Thyroid gland (tissue), 4 donors: ENCODE measurements at regions not wholly inside any gene's neighbourhood (a gene's known extent, or its start where the extent isn't known, plus 50 kb on each side); places are given as distances from the start of the nearest gene placed in this dataset.
"Not testable (repeated sequence)": the region's sequence is repeated elsewhere in the genome, so short reads cannot be mapped to it uniquely, and the experiment has no call there.

Experiments used
- DNase-seq, 2 donors: peaks; one replicate each; pipeline ENCODE4 v3.0.0-alpha.2; 2019
- H3K27ac ChIP-seq, 3 donors: fragments of 200-600 bp; sonication (generic); 1 replicate in 2 of 3; 2 replicates in 1 of 3; pipeline ENCODE4 v1.5.1; 2016 to 2019; ENCODE audit warnings: mild to moderate bottlenecking in 1 of 3, moderate library complexity in 1 of 3
- H3K27me3 ChIP-seq: fragments of 200-600 bp; sonication (generic); one replicate; pipeline ENCODE4 v1.5.1; 2019
- H3K36me3 ChIP-seq, 2 donors: fragments of 200-600 bp; sonication (generic); one replicate each; pipeline ENCODE4 v1.5.1; 2016 to 2019
- H3K4me1 ChIP-seq, 2 donors: fragments of 200-600 bp; sonication (generic); one replicate each; pipeline ENCODE4 v1.5.1; 2017 to 2019
- H3K4me3 ChIP-seq, 3 donors: fragments of 200-600 bp; sonication (generic); replicated peaks in 1 of 3; 1 replicate in 2 of 3; 2 replicates in 1 of 3; pipeline ENCODE4 v1.5.1; 2016; ENCODE audit warnings: mild to moderate bottlenecking in 1 of 3
- H3K9me3 ChIP-seq: fragments of 200-600 bp; sonication (generic); one replicate; pipeline ENCODE4 v1.5.1; 2017
- POLR2A ChIP-seq, 2 donors: fragments of 450-650 bp; IDR thresholded peaks; one replicate each; pipeline ENCODE4 v1.6.1; 2017; ENCODE audit warnings: antibody characterized with exemption in 2 of 2, mild to moderate bottlenecking in 2 of 2, moderate library complexity in 1 of 2
- WGBS, 2 donors: methylation state at CpG; one replicate each; pipeline ENCODE4 v1.1.5; 2017; 5-methylcytosine and 5-hydroxymethylcytosine counted together
- intact Hi-C: fragments of 100-400 bp; cut with DNase I; formaldehyde crosslinking; loops from one replicate; pipeline ENCODE4 v1.15.1; 2023
- TF ChIP-seq, protein P1 (sequence below), 6 experiments: fragments of 200-600 bp in 3 of 6; fragments of 450-650 bp in 3 of 6; sonication (generic) in 3 of 6; IDR thresholded peaks; one replicate each; pipeline ENCODE4 v1.5.1; 2016 to 2019; ENCODE audit warnings: antibody characterized with exemption in 6 of 6, mild to moderate bottlenecking in 2 of 6, inconsistent platforms in 1 of 6, moderate library complexity in 1 of 6

DNA sequence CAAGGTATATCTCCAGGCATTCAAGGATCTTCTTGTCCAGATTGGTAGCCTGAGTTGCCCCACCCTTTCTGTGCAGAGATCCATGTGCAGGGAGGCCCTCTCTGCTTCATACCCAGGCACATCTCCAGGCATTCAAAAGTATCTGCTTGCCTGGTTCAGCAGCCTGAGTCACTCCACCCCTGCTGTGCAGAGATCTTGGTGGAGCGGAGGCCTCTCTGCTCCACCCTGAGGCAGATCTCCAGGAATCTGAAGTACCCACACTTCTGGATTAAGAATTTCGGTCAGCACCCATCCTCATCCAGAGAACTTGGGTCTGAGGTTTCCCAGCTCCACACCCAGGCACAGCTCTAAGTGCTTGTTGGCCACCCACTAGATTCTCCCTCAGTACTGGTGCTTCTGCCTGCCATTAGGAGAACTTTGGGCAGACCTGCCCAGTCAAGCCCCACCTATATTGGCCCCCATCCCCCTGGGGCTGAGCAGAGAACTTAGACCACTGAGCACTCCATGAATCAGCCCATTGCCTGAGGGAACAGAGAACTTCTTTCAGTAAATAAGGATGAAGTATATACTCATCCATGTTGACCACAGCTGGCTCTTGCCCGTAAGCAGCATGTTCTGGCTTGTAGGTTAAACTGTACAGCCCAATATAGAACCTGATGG is 199.5 kb upstream of the ZCCHC13 start:
- 100% methylated on average over 1 of the region's 3 CpGs for WGBS, 2 donors
- Histone ChIP-seq H3K27ac (no peak overlapping the region), H3K36me3 (no peaks in the 10 kb centered on the region), H3K27me3 (no peaks in the 10 kb centered on the region), H3K9me3 (no peaks in the 10 kb centered on the region), H3K4me3 (no peak overlapping the region), H3K4me1 (no peaks in the 10 kb centered on the region)
- TF ChIP-seq, protein P1, sequence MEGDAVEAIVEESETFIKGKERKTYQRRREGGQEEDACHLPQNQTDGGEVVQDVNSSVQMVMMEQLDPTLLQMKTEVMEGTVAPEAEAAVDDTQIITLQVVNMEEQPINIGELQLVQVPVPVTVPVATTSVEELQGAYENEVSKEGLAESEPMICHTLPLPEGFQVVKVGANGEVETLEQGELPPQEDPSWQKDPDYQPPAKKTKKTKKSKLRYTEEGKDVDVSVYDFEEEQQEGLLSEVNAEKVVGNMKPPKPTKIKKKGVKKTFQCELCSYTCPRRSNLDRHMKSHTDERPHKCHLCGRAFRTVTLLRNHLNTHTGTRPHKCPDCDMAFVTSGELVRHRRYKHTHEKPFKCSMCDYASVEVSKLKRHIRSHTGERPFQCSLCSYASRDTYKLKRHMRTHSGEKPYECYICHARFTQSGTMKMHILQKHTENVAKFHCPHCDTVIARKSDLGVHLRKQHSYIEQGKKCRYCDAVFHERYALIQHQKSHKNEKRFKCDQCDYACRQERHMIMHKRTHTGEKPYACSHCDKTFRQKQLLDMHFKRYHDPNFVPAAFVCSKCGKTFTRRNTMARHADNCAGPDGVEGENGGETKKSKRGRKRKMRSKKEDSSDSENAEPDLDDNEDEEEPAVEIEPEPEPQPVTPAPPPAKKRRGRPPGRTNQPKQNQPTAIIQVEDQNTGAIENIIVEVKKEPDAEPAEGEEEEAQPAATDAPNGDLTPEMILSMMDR (IDR thresholded peaks at IDR 0.05), result no peak
- no peak for TF ChIP-seq POLR2A (IDR thresholded peaks at IDR 0.05)
- intact Hi-C loops, result no loop called here
- DNase-seq, result no peak

DNA sequence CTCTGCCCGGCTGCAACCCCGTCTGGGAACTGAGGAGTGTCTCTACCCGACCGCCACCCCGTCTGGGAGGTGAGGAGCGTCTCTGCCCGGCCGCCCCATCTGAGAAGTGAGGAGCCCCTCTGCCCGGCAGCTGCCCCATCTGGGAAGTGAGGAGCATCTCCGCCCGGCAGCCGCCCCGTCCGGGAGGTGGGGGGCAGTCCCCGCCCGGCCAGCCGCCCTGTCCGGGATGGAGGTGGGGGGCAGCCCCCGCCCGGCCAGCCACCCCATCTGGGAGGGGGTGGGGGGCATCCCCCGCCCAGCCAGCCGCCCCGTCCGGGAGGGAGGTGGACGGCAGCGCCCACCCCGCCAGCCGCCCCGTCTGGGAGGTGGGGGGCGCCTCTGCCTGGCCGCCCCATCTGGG is 205.6 kb upstream of the ZCCHC13 start:
- WGBS, 2 donors, result 98% methylated on average over 13 of the region's 31 CpGs; no CpG with 5 or more reads in 1 of the 2 donors
- H3K36me3 ChIP-seq, H3K4me1 ChIP-seq, H3K4me3 ChIP-seq, H3K27ac ChIP-seq, H3K27me3 ChIP-seq, H3K9me3 ChIP-seq, DNase-seq, intact Hi-C loops: not testable (repeated sequence)

DNA sequence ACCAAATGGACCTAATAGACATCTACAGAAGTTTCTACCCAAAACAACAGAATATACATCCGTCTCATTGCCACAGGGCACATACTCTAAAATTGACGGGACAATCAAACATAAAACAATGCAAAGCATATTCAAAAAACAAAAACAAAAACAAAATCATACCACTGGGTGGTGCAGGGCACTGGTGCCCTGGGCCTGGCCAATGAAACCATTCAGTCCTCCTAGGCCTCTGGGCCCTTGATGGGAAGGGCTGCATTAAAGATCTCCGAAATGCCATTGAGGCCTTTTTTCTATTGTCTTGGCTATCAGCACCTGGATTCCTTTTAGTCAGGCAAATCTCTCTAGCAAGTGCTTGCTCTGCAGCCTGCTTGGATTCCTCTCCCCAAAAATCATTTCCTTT is 213.9 kb upstream of the ZCCHC13 start:
- Histone ChIP-seq H3K36me3 (no peaks in the 10 kb centered on the region), H3K4me1 (no peaks in the 10 kb centered on the region), H3K27ac (no peak overlapping the region), H3K27me3 (no peaks in the 10 kb centered on the region), H3K9me3 (no peaks in the 10 kb centered on the region), H3K4me3 (no peak overlapping the region)
- 36 to 37% methylated on average over 3 of the region's 3 CpGs for WGBS, 2 donors
- TF ChIP-seq POLR2A (IDR thresholded peaks at IDR 0.05), result no peak
- TF ChIP-seq, protein P1 (IDR thresholded peaks at IDR 0.05), result no peak
- intact Hi-C loops, result no loop called here
- DNase-seq, result no peak

DNA sequence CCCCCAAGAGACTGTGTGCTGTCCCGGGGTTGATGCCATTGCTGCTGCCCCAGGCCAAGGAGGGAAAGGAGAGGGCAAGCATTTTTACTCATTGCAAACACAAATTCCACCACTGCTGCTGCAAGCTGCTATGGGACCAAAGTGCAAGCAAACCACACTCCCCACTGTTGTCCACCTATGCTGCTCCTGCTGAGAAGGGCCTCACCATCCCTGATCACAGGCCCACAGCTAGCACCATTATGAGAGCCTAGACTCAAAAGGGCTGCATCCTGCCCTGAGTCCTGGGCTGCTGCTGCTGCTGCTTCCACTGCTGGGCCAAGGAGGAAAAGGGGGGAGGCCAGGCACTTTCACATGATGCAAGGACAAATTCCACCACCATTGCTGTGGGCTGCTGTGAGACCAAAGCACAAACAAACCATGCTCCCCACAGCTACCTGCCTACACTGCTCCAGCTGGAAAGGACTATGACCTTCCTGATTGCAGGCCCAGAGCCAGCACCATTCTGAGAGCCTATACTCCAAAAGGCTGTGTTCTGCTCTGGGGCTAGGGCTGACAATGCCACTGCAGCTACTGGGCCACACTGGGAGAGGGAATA is 218.2 kb upstream of the ZCCHC13 start:
- WGBS, 2 donors, result no CpG with 5 or more reads among the region's 1 CpG
- H3K4me1 ChIP-seq, result no peaks in the 10 kb centered on the region
- H3K9me3 ChIP-seq, result no peaks in the 10 kb centered on the region
- no peaks in the 10 kb centered on the region for H3K27me3 ChIP-seq
- H3K27ac ChIP-seq, result no peak overlapping the region
- H3K36me3 ChIP-seq, result no peaks in the 10 kb centered on the region
- no peak overlapping the region for H3K4me3 ChIP-seq
- no peak for TF ChIP-seq POLR2A (IDR thresholded peaks at IDR 0.05)
- TF ChIP-seq, protein P1 (IDR thresholded peaks at IDR 0.05), result no peak
- intact Hi-C loops, result no loop called here
- no peak for DNase-seq

DNA sequence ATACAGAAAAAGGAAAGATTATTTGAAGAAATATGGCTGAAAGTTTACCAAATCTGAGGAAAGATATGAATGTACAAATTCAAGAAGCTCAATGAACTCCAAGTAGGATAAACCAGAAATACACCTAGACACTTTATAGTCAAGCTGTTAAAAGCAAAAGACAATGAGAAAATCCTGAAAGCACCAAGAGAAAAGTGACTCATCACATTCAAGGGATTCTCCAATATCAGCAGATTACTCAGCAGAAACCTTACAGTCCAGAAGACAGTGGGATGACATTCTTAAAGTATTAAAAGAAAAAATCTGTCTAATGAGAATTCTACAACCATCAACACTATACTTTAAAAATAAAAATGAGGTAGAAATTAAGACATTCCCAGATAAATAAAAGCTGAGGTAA is 223.8 kb upstream of the ZCCHC13 start:
- Histone ChIP-seq H3K9me3 (no peaks in the 10 kb centered on the region), H3K4me1 (no peaks in the 10 kb centered on the region), H3K36me3 (no peaks in the 10 kb centered on the region), H3K27ac (no peak overlapping the region), H3K27me3 (no peaks in the 10 kb centered on the region), H3K4me3 (no peak overlapping the region)
- DNase-seq, result no peak
- no peak for TF ChIP-seq POLR2A (IDR thresholded peaks at IDR 0.05)
- TF ChIP-seq, protein P1 (IDR thresholded peaks at IDR 0.05), result no peak
- intact Hi-C loops, result no loop called here
